H1 (cell line): ENCODE measurements at regions not wholly inside any gene's neighbourhood (a gene's known extent, or its start where the extent isn't known, plus 50 kb on each side); places are given as distances from the start of the nearest gene placed in this dataset.
A peak's percentile ranks its signal among the peaks of the same experiment; 100 is the strongest.

Experiments
- CTCF ChIA-PET: fragments of 300-600 bp; sonication (Branson Sonifier 250); formaldehyde crosslinking; loops from one replicate; lab custom pipeline; 2021; ENCODE audit not compliant: partially characterized antibody; lab: Charles Lee
- POLR2A ChIA-PET: fragments of 300-600 bp; sonication (Branson Sonifier 250); formaldehyde crosslinking; loops from one replicate; lab custom pipeline; 2021; ENCODE audit warnings: inconsistent platforms; ENCODE audit not compliant: partially characterized antibody; lab: Charles Lee
- DNase-seq, 2 experiments: peaks; one replicate each; pipeline versions ENCODE4 v3.0.0 to v3.0.0-alpha.2; 2010 to 2022; ENCODE audit warnings: low spot score in 2 of 2, low read depth in 1 of 2, mixed read lengths in 1 of 2
- FAIRE-seq: peaks from 2 replicates; lab custom pipeline; 2011; peaks lifted over from hg19 to GRCh38; lab: Jason Lieb, UNC
- H2AFZ ChIP-seq: 2 replicates; pipeline ENCODE4 v1.8.1; 2012; ENCODE audit warnings: low read length, inconsistent platforms
- H2AK5ac ChIP-seq: 2 replicates; pipeline ENCODE4 v1.6.1; 2013; ENCODE audit warnings: low read depth, low read length
- H2BK120ac ChIP-seq: replicated peaks from 2 replicates; pipeline ENCODE3; 2013; ENCODE audit warnings: low read depth, low read length, inconsistent platforms
- H2BK12ac ChIP-seq: 2 replicates; pipeline ENCODE4 v1.6.1; 2013; ENCODE audit warnings: low read depth, low read length
- H2BK15ac ChIP-seq: 2 replicates; pipeline ENCODE4 v1.6.1; 2013; ENCODE audit warnings: low read length
- H2BK20ac ChIP-seq: 2 replicates; pipeline ENCODE4 v1.6.1; 2013; ENCODE audit warnings: low read length
- H2BK5ac ChIP-seq: 2 replicates; pipeline ENCODE4 v1.6.1; 2013; ENCODE audit warnings: low read depth, low read length
- H3K14ac ChIP-seq: 2 replicates; pipeline ENCODE4 v1.6.1; 2013; ENCODE audit warnings: inconsistent platforms; ENCODE audit not compliant: insufficient read length
- H3K18ac ChIP-seq: 2 replicates; pipeline ENCODE4 v1.6.1; 2013; ENCODE audit warnings: low read length; ENCODE audit errors: extremely low read depth
- H3K23ac ChIP-seq: 2 replicates; pipeline ENCODE4 v1.6.1; 2013; ENCODE audit warnings: inconsistent platforms; ENCODE audit not compliant: insufficient read length
- H3K23me2 ChIP-seq: 2 replicates; pipeline ENCODE4 v1.6.1; 2013; ENCODE audit warnings: low read depth, low read length
- H3K27ac ChIP-seq: 2 replicates; pipeline ENCODE4 v1.6.1; 2011; ENCODE audit warnings: low read depth, low read length, inconsistent platforms
- H3K27me3 ChIP-seq, 4 experiments: replicated peaks in 1 of 4; 1 replicate in 1 of 4; 2 replicates in 3 of 4; pipeline versions ENCODE4 v1.6.1 to v1.8.1; 2011 to 2013; ENCODE audit warnings: low read length in 3 of 4, mild to moderate bottlenecking in 3 of 4, inconsistent platforms in 2 of 4, mixed read lengths in 2 of 4, moderate library complexity in 1 of 4; ENCODE audit not compliant: control insufficient read depth in 3 of 4, insufficient read depth in 3 of 4; ENCODE audit errors: extremely low read depth in 1 of 4
- H3K36me3 ChIP-seq, 4 experiments: 2 replicates each; pipeline versions ENCODE4 v1.6.1 to v1.8.1; 2011 to 2013; ENCODE audit warnings: mild to moderate bottlenecking in 4 of 4, low read length in 3 of 4, moderate library complexity in 2 of 4, control low read depth in 1 of 4, inconsistent platforms in 1 of 4; ENCODE audit not compliant: insufficient read depth in 4 of 4, control insufficient read depth in 2 of 4
- H3K4ac ChIP-seq: replicated peaks from 2 replicates; pipeline ENCODE3; 2013; ENCODE audit warnings: low read length, low read depth, mixed read lengths, inconsistent platforms; ENCODE audit not compliant: insufficient read length
- H3K4me1 ChIP-seq, 4 experiments: replicated peaks in 1 of 4; 1 replicate in 1 of 4; 2 replicates in 3 of 4; pipeline versions ENCODE4 v1.6.1 to v1.8.1; 2011 to 2013; ENCODE audit warnings: low read length in 3 of 4, inconsistent platforms in 2 of 4, mixed read lengths in 1 of 4; ENCODE audit not compliant: insufficient read depth in 4 of 4, control insufficient read depth in 3 of 4
- H3K4me2 ChIP-seq, 2 experiments: 2 replicates each; pipeline versions ENCODE4 v1.6.1 to v1.8.1; 2011 to 2013; ENCODE audit warnings: low read depth in 2 of 2, low read length in 2 of 2, control low read depth in 1 of 2, inconsistent platforms in 1 of 2, mild to moderate bottlenecking in 1 of 2; ENCODE audit not compliant: insufficient read depth in 1 of 2
- H3K4me3 ChIP-seq, 4 experiments: fragments of 200-600, 300-600 bp in 1 of 4; sonication (generic), shearing (Covaris generic), sonication (Bioruptor Twin) in 1 of 4; 2 replicates each; pipeline versions ENCODE4 v1.5.1 to v1.8.1; 2011 to 2016; ENCODE audit warnings: low read length in 4 of 4, low read depth in 3 of 4, control low read depth in 2 of 4, inconsistent platforms in 2 of 4, mild to moderate bottlenecking in 2 of 4, mixed read lengths in 1 of 4, moderate library complexity in 1 of 4; ENCODE audit not compliant: insufficient read depth in 2 of 4; ENCODE audit errors: extremely low read depth in 1 of 4
- H3K56ac ChIP-seq: replicated peaks from 2 replicates; pipeline ENCODE3; 2013; ENCODE audit warnings: low read depth, mild to moderate bottlenecking, mixed read lengths, low read length, inconsistent platforms; ENCODE audit not compliant: insufficient read length
- H3K79me1 ChIP-seq: 2 replicates; pipeline ENCODE4 v1.6.1; 2013; ENCODE audit warnings: low read depth, low read length, control low read depth
- H3K79me2 ChIP-seq, 2 experiments: 2 replicates each; pipeline versions ENCODE4 v1.6.1 to v1.8.1; 2012 to 2013; ENCODE audit warnings: low read length in 2 of 2, mild to moderate bottlenecking in 2 of 2, inconsistent platforms in 1 of 2; ENCODE audit not compliant: insufficient read depth in 2 of 2, control insufficient read depth in 1 of 2
- H3K9ac ChIP-seq, 4 experiments: replicated peaks in 1 of 4; 1 replicate in 1 of 4; 2 replicates in 3 of 4; pipeline versions ENCODE4 v1.6.1 to v1.8.1; 2011 to 2013; ENCODE audit warnings: low read depth in 3 of 4, low read length in 3 of 4, control low read depth in 2 of 4, mild to moderate bottlenecking in 2 of 4, moderate library complexity in 2 of 4, inconsistent platforms in 1 of 4; ENCODE audit errors: extremely low read depth in 1 of 4
- H3K9me3 ChIP-seq, 2 experiments: 2 replicates each; pipeline versions ENCODE4 v1.6.1 to v1.8.1; 2012 to 2013; ENCODE audit warnings: mild to moderate bottlenecking in 2 of 2, moderate library complexity in 2 of 2, control low read depth in 1 of 2, inconsistent platforms in 1 of 2, low read depth in 1 of 2, low read length in 1 of 2, mixed read lengths in 1 of 2; ENCODE audit not compliant: insufficient read depth in 2 of 2
- H4K20me1 ChIP-seq, 2 experiments: replicated peaks in 1 of 2; 2 replicates each; pipeline versions ENCODE3 to v1.8.1; 2011 to 2013; ENCODE audit warnings: inconsistent platforms in 2 of 2, low read length in 2 of 2, mild to moderate bottlenecking in 1 of 2; ENCODE audit not compliant: insufficient read depth in 2 of 2, control insufficient read depth in 1 of 2
- H4K5ac ChIP-seq: 2 replicates; pipeline ENCODE4 v1.6.1; 2013; ENCODE audit warnings: low read length, low read depth, mixed read lengths, inconsistent platforms; ENCODE audit not compliant: insufficient read length
- H4K8ac ChIP-seq: 2 replicates; pipeline ENCODE4 v1.8.0; 2013; ENCODE audit warnings: mild to moderate bottlenecking, moderate library complexity, low read length, inconsistent platforms; ENCODE audit not compliant: insufficient read depth; ENCODE audit errors: extremely low read depth
- H4K91ac ChIP-seq: replicated peaks from 2 replicates; pipeline ENCODE3; 2013; ENCODE audit warnings: low read length, mixed read lengths, inconsistent platforms; ENCODE audit not compliant: insufficient read length
- CHD1 ChIP-seq: IDR thresholded peaks from 2 replicates; pipeline ENCODE4 v1.6.1; 2012; ENCODE audit warnings: low read depth, low read length, improper control_type of control experiment
- JUN ChIP-seq: IDR thresholded peaks from 2 replicates; pipeline ENCODE4 v1.6.1; 2011; ENCODE audit warnings: low read depth, mild to moderate bottlenecking, improper control_type of control experiment, low read length
- MAFK ChIP-seq: IDR thresholded peaks from 2 replicates; pipeline ENCODE4 v1.6.1; 2012; ENCODE audit warnings: low read depth, mild to moderate bottlenecking, improper control_type of control experiment, low read length
- PHF8 ChIP-seq: fragments of 200-600 bp; sonication (generic); conservative IDR thresholded peaks from 2 replicates; pipeline ENCODE4 v1.7.1; 2012; ENCODE audit warnings: low read depth, mild to moderate bottlenecking, inconsistent platforms, low read length, moderate library complexity
- SIX5 ChIP-seq: IDR thresholded peaks from 2 replicates; pipeline ENCODE4 v1.6.1; 2011; ENCODE audit warnings: mild to moderate bottlenecking, low read depth, low read length
- TAF1 ChIP-seq: IDR thresholded peaks from 2 replicates; pipeline ENCODE4 v1.6.1; 2011; ENCODE audit warnings: mild to moderate bottlenecking, low read depth, low read length
- TAF7 ChIP-seq: optimal IDR thresholded peaks from 2 replicates; pipeline ENCODE3; 2011; ENCODE audit warnings: low read depth, mild to moderate bottlenecking, inconsistent platforms, low read length, moderate library complexity, borderline replicate concordance
- WGBS, 2 experiments: shearing (Covaris generic) in 1 of 2; methylation state at CpG; one replicate each; pipeline versions ENCODE4 v1.1.6 to v1.1.7; 2013 to 2015; ENCODE audit warnings: low lambda C conversion rate in 2 of 2, mixed read lengths in 2 of 2, inconsistent platforms in 1 of 2, low coverage in 1 of 2, missing lambda C conversion rate in 1 of 2; ENCODE audit not compliant: insufficient replicate concordance in 2 of 2, insufficient coverage in 1 of 2, insufficient read length in 1 of 2; ENCODE audit errors: extremely low coverage in 1 of 2, missing lambda C conversion rate in 1 of 2; 5-methylcytosine and 5-hydroxymethylcytosine counted together
- TF ChIP-seq, protein P1 (sequence below), 3 experiments: IDR thresholded peaks; 1 replicate in 2 of 3; 2 replicates in 1 of 3; pipeline versions ENCODE4 v1.5.1 to v1.6.1; 2011; ENCODE audit warnings: low read length in 3 of 3, mild to moderate bottlenecking in 3 of 3, inconsistent platforms in 2 of 3, low read depth in 1 of 3, moderate library complexity in 1 of 3; ENCODE audit not compliant: insufficient read depth in 1 of 3; ENCODE audit errors: control extremely low read depth in 1 of 3
- TF ChIP-seq, protein P2 (sequence below): IDR thresholded peaks from 2 replicates; pipeline ENCODE4 v1.6.1; 2011; ENCODE audit warnings: low read depth, mild to moderate bottlenecking, low read length; ENCODE audit not compliant: insufficient read depth
- TF ChIP-seq, protein P3 (sequence below): IDR thresholded peaks from 2 replicates; pipeline ENCODE4 v1.6.1; 2012; ENCODE audit warnings: low read length, inconsistent platforms

DNA sequence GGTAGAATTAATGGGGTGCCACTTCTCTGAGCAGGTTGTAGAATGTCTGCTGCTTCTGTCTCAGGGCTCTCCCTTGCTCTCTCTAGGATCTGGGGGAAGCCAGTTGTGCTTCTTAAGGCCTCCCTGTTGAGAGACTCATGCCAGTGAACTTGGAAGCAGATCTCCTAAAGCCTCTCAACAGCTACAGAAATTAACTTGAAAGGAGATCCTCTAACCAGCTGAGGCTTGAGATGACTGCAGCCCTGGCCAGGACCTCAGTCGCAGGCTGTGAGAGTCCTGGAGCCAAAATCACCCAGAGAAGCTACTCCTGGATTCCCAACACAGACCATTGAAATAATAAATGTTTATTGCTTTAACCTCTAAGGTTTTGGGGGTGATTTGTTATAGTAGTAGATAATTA is 180.2 kb upstream of the MARCKS start:
- Histone ChIP-seq H2BK20ac (no peak overlapping the region), H3K18ac (no peak overlapping the region), H3K56ac (no peak overlapping the region), H4K8ac (no peak overlapping the region), H2BK12ac (no peak overlapping the region; the same call in 1 of the 2 replicates), H3K4me2 (no peak overlapping the region), H3K36me3 (no peaks in the 10 kb centered on the region), H3K4me1 (peaks cover 3 to 18% (median 16%) of the 10 kb centered on the region in 4 experiments; a peak in 5 of 7 replicates), H3K14ac (no peak overlapping the region), H2BK5ac (0 out of 2 replicates have a peak overlapping the region, but pooled peaks have one; percentile 19), H2AFZ (no peak overlapping the region), H4K5ac (no peak overlapping the region), H2BK15ac (no peak overlapping the region), H3K9me3 (no peaks in the 10 kb centered on the region), H3K23ac (no peak overlapping the region), H2AK5ac (no peak overlapping the region), H2BK120ac (no peak overlapping the region), H3K23me2 (no peaks in the 10 kb centered on the region), H3K79me1 (no peaks in the 10 kb centered on the region), H4K20me1 (no peaks in the 10 kb centered on the region), H3K79me2 (no peaks in the 10 kb centered on the region), H3K27ac (no peak overlapping the region), H3K27me3 (no peaks in the 10 kb centered on the region), H4K91ac (no peak overlapping the region), H3K9ac (no peak overlapping the region), H3K4me3 (no peak overlapping the region), H3K4ac (no peak overlapping the region)
- no peak for FAIRE-seq
- DNase-seq = no peak
- CTCF ChIA-PET = interaction anchor here (1.0 to 1.8 kb wide), 3 partner anchors 11 to 187 kb away, joined by 3 to 4 read pairs (median 3); no protein-coding TSS in a partner anchor
- POLR2A ChIA-PET = no interaction called here
- 93% methylated on average over 1 of the region's 1 CpG; no CpG with 5 or more reads in 1 of the 2 experiments for WGBS, 2 experiments
- TF ChIP-seq, protein P1, sequence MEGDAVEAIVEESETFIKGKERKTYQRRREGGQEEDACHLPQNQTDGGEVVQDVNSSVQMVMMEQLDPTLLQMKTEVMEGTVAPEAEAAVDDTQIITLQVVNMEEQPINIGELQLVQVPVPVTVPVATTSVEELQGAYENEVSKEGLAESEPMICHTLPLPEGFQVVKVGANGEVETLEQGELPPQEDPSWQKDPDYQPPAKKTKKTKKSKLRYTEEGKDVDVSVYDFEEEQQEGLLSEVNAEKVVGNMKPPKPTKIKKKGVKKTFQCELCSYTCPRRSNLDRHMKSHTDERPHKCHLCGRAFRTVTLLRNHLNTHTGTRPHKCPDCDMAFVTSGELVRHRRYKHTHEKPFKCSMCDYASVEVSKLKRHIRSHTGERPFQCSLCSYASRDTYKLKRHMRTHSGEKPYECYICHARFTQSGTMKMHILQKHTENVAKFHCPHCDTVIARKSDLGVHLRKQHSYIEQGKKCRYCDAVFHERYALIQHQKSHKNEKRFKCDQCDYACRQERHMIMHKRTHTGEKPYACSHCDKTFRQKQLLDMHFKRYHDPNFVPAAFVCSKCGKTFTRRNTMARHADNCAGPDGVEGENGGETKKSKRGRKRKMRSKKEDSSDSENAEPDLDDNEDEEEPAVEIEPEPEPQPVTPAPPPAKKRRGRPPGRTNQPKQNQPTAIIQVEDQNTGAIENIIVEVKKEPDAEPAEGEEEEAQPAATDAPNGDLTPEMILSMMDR (IDR thresholded peaks at IDR 0.05; ENCODE audit: control extremely low read depth in 1 of 3, insufficient read depth in 1 of 3, low read depth in 1 of 3, low read length in 3 of 3) = no peak
- TF ChIP-seq MAFK = no peak
- TF ChIP-seq TAF1 = no peak
- TF ChIP-seq, protein P2, sequence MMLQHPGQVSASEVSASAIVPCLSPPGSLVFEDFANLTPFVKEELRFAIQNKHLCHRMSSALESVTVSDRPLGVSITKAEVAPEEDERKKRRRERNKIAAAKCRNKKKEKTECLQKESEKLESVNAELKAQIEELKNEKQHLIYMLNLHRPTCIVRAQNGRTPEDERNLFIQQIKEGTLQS = no peak
- no peak for TF ChIP-seq JUN
- TF ChIP-seq, protein P3, sequence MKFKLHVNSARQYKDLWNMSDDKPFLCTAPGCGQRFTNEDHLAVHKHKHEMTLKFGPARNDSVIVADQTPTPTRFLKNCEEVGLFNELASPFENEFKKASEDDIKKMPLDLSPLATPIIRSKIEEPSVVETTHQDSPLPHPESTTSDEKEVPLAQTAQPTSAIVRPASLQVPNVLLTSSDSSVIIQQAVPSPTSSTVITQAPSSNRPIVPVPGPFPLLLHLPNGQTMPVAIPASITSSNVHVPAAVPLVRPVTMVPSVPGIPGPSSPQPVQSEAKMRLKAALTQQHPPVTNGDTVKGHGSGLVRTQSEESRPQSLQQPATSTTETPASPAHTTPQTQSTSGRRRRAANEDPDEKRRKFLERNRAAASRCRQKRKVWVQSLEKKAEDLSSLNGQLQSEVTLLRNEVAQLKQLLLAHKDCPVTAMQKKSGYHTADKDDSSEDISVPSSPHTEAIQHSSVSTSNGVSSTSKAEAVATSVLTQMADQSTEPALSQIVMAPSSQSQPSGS = no peak
- no peak for TF ChIP-seq SIX5
- no peak for TF ChIP-seq PHF8
- no peak for TF ChIP-seq CHD1
- no peak for TF ChIP-seq TAF7
